HepG2 (cell line): ENCODE measurements at regions not wholly inside any gene's neighbourhood (a gene's known extent, or its start where the extent isn't known, plus 50 kb on each side); places are given as distances from the start of the nearest gene placed in this dataset.

Experiments used
- ATAC-seq: fragments of 200-7000 bp; cut with Tn5 transposase; 3 replicates; pipeline ENCODE4 v1.9.1; 2020; ENCODE audit warnings: mild to moderate bottlenecking, moderate library complexity
- BruUV-seq: library from RNA; stranded (reverse); fragments of 400-500 nt; replicated peaks from 2 replicates; lab custom pipeline; 2021; lab: Mats Ljungman, UMichigan
- CTCF ChIA-PET: fragments of 300-600 bp; formaldehyde crosslinking; extraction: SDS; loops from one replicate; lab custom pipeline; 2021; ENCODE audit warnings: low total read pairs, inconsistent platforms, low intra/inter-chr PET ratio; lab: Yijun Ruan, JAX
- POLR2A ChIA-PET: fragments of 350-600 bp; sonication (Branson Sonifier 250); formaldehyde crosslinking; loops from one replicate; lab custom pipeline; 2020; ENCODE audit warnings: antibody characterized with exemption, inconsistent platforms; lab: Yijun Ruan, JAX
- DNase-seq: peaks from one replicate; pipeline ENCODE4 v3.0.0-alpha.2; 2015; ENCODE audit warnings: low spot score
- FAIRE-seq: peaks from 3 replicates; lab custom pipeline; 2011; peaks lifted over from hg19 to GRCh38; lab: Jason Lieb, UNC
- H2AFZ ChIP-seq: one replicate; pipeline ENCODE4 v1.6.1; 2011; ENCODE audit warnings: low read length, inconsistent platforms
- H3K27ac ChIP-seq: fragments of 300-600 bp; 3 replicates; pipeline ENCODE4 v1.8.0; 2011; ENCODE audit warnings: mixed run types, mild to moderate bottlenecking, mixed read lengths, low read length, inconsistent platforms; ENCODE audit not compliant: insufficient read depth; ENCODE audit errors: extremely low read length
- H3K27me3 ChIP-seq, 2 experiments: fragments of 200-600 bp in 1 of 2; 2 replicates in 1 of 2; 3 replicates in 1 of 2; pipeline versions ENCODE4 v1.6.0 to v1.8.0; 2011; ENCODE audit warnings: low read length in 2 of 2, mild to moderate bottlenecking in 2 of 2, moderate library complexity in 2 of 2, inconsistent platforms in 1 of 2; ENCODE audit not compliant: insufficient read depth in 2 of 2, control insufficient read depth in 1 of 2
- H3K36me3 ChIP-seq, 2 experiments: fragments of 200-600 bp in 1 of 2; replicated peaks in 1 of 2; 2 replicates in 1 of 2; 3 replicates in 1 of 2; pipeline versions ENCODE4 v1.5.1 to v1.8.0; 2011; ENCODE audit warnings: low read length in 2 of 2, inconsistent platforms in 1 of 2; ENCODE audit not compliant: insufficient read depth in 2 of 2, control insufficient read depth in 1 of 2
- H3K4me1 ChIP-seq: 2 replicates; pipeline ENCODE4 v1.5.1; 2012; ENCODE audit warnings: low read length, inconsistent platforms; ENCODE audit not compliant: insufficient read depth
- H3K4me2 ChIP-seq: 2 replicates; pipeline ENCODE4 v1.6.0; 2011; ENCODE audit warnings: low read depth, low read length, inconsistent platforms
- H3K4me3 ChIP-seq, 3 experiments: fragments of 200-600 bp in 1 of 3; sonication (generic), shearing (Covaris generic) in 1 of 3; replicated peaks in 1 of 3; 2 replicates each; pipeline ENCODE4 v1.5.1; 2011 to 2016; ENCODE audit warnings: low read length in 3 of 3, inconsistent platforms in 2 of 3, low read depth in 2 of 3, mild to moderate bottlenecking in 2 of 3, control low read depth in 1 of 3, mixed read lengths in 1 of 3; ENCODE audit not compliant: insufficient read depth in 1 of 3
- H3K79me2 ChIP-seq: one replicate; pipeline ENCODE4 v1.6.1; 2011; ENCODE audit warnings: low read length, inconsistent platforms; ENCODE audit not compliant: insufficient read depth
- H3K9ac ChIP-seq: 2 replicates; pipeline ENCODE4 v1.6.0; 2011; ENCODE audit warnings: mild to moderate bottlenecking, low read depth, low read length, inconsistent platforms; ENCODE audit not compliant: insufficient read depth
- H3K9me3 ChIP-seq: 2 replicates; pipeline ENCODE4 v1.5.1; 2012; ENCODE audit warnings: mild to moderate bottlenecking, low read length
- H4K20me1 ChIP-seq: 2 replicates; pipeline ENCODE4 v1.6.0; 2011; ENCODE audit warnings: inconsistent platforms, mild to moderate bottlenecking, low read length, moderate library complexity; ENCODE audit not compliant: insufficient read depth
- CBX5 ChIP-seq: sonication (generic); formaldehyde crosslinking; IDR thresholded peaks from 2 replicates; pipeline ENCODE4 v1.4.0; 2020; ENCODE audit warnings: missing genetic modification reagents, borderline replicate concordance
- CEBPB ChIP-seq: IDR thresholded peaks from 2 replicates; pipeline ENCODE4 v1.6.1; 2011; ENCODE audit warnings: low read depth, low read length, improper control_type of control experiment, borderline replicate concordance
- CTCF ChIP-seq: sonication (generic); formaldehyde crosslinking; IDR thresholded peaks from 2 replicates; pipeline ENCODE4 v1.5.0; 2020; ENCODE audit warnings: mild to moderate bottlenecking, missing genetic modification reagents, moderate library complexity
- IKZF1 ChIP-seq: fragments of 450-650 bp; IDR thresholded peaks from 2 replicates; pipeline ENCODE4 v1.7.1; 2016
- KLF13 ChIP-seq: sonication (generic); formaldehyde crosslinking; IDR thresholded peaks from 2 replicates; pipeline ENCODE4 v1.4.0; 2020; ENCODE audit warnings: mild to moderate bottlenecking, missing genetic modification reagents
- NBN ChIP-seq: fragments of 450-650 bp; conservative IDR thresholded peaks from 2 replicates; pipeline ENCODE4 v1.6.1; 2017
- PCBP1 ChIP-seq: fragments of 200-400 bp; formaldehyde crosslinking; IDR thresholded peaks from 2 replicates; pipeline ENCODE4 v1.6.1; 2017; ENCODE audit warnings: mild to moderate bottlenecking, low read depth, low read length, borderline replicate concordance
- PRDM15 ChIP-seq: sonication (generic); formaldehyde crosslinking; IDR thresholded peaks from 2 replicates; pipeline ENCODE4 v1.4.0; 2020; ENCODE audit warnings: missing genetic modification reagents
- RFXAP ChIP-seq: sonication (generic); formaldehyde crosslinking; IDR thresholded peaks from 2 replicates; pipeline ENCODE4 v1.4.0; 2020; ENCODE audit warnings: missing genetic modification reagents, borderline replicate concordance
- TRIM22 ChIP-seq: fragments of 450-650 bp; IDR thresholded peaks from 2 replicates; pipeline ENCODE4 v1.6.1; 2017
- ZFP1 ChIP-seq: IDR thresholded peaks from 2 replicates; pipeline ENCODE4 v1.6.1; 2016
- ZNF557 ChIP-seq: sonication (generic); formaldehyde crosslinking; IDR thresholded peaks from 2 replicates; pipeline ENCODE4 v1.4.0; 2020; ENCODE audit warnings: missing genetic modification reagents
- ZNF563 ChIP-seq: sonication (generic); formaldehyde crosslinking; IDR thresholded peaks from 2 replicates; pipeline ENCODE4 v1.8.0; 2022; ENCODE audit warnings: mild to moderate bottlenecking, moderate library complexity, missing genetic modification reagents
- WGBS: methylation state at CpG from one replicate; pipeline ENCODE4 v1.1.6; 2017; ENCODE audit warnings: low lambda C conversion rate; 5-methylcytosine and 5-hydroxymethylcytosine counted together
- in situ Hi-C: cut with HindIII; loops from 2 replicates; pipeline ENCODE4 v1.10.0; 2017; ENCODE audit warnings: low pct_unique_long_range_greater_than_20kb; ENCODE audit not compliant: extremely low pct_ligation_motif_present
- intact Hi-C: fragments of 100-400 bp; cut with micrococcal nuclease; formaldehyde crosslinking; loops from one replicate; pipeline ENCODE4 v1.10.0; 2022; ENCODE audit not compliant: unreplicated experiment

GRCh38 chr10:121106611-121107010, 255.4 kb downstream of the WDR11 start:
- H3K4me2 ChIP-seq, result no peak overlapping the region
- ChIA-PET POLR2A (no interaction called here), CTCF (no interaction called here)
- intact Hi-C loops, result no loop called here
- H2AFZ ChIP-seq, result no peak overlapping the region
- no peak for DNase-seq
- no TSS peak for BruUV-seq
- no peak overlapping the region for H3K27ac ChIP-seq
- in situ Hi-C loops, result no loop called here
- no peaks in the 10 kb centered on the region for H3K4me1 ChIP-seq
- no peak for TF ChIP-seq KLF13 (CRISPR knock-in tag)
- no peak for TF ChIP-seq NBN
- no peak overlapping the region for H3K9ac ChIP-seq
- no peaks in the 10 kb centered on the region for H3K9me3 ChIP-seq
- H3K4me3 ChIP-seq, result no peak overlapping the region
- H3K36me3 ChIP-seq, result no peaks in the 10 kb centered on the region
- H4K20me1 ChIP-seq, result no peaks in the 10 kb centered on the region
- no peak for ATAC-seq
- FAIRE-seq, result no peak
- no peaks in the 10 kb centered on the region for H3K79me2 ChIP-seq
- no peaks in the 10 kb centered on the region for H3K27me3 ChIP-seq
- WGBS, result 25% methylated on average over 4 of the region's 4 CpGs

- POLR2A ChIA-PET, result no interaction called here
- Histone ChIP-seq H3K4me1 (no peaks in the 10 kb centered on the region), H4K20me1 (no peaks in the 10 kb centered on the region), H2AFZ (no peak overlapping the region), H3K4me2 (no peak overlapping the region), H3K27ac (no peak overlapping the region), H3K27me3 (no peaks in the 10 kb centered on the region), H3K9me3 (no peaks in the 10 kb centered on the region), H3K4me3 (no peak overlapping the region), H3K9ac (no peak overlapping the region), H3K36me3 (no peaks in the 10 kb centered on the region), H3K79me2 (no peaks in the 10 kb centered on the region)
- CTCF ChIA-PET, result no interaction called here
- FAIRE-seq, result no peak
- no TSS peak for BruUV-seq
- DNase-seq, result no peak
- in situ Hi-C loops (no loop called here), intact Hi-C loops (no loop called here)
- WGBS, result 73% methylated on average over 3 of the region's 3 CpGs
- no peak for ATAC-seq
- TF ChIP-seq ZNF563 (CRISPR knock-in tag) (no peak), CBX5 (CRISPR knock-in tag) (no peak), CTCF (no peak), ZFP1 (no peak), PRDM15 (CRISPR knock-in tag) (no peak), PCBP1 (no peak), ZNF557 (CRISPR knock-in tag) (no peak), IKZF1 (no peak), RFXAP (CRISPR knock-in tag) (no peak), TRIM22 (no peak), CEBPB (no peak)
These were observed 256.9 kb downstream of the WDR11 start for GRCh38 chr10:121108051-121108450.
